Ectodermal cell (in vitro differentiated cells): ENCODE measurements at regions not wholly inside any gene's neighbourhood (a gene's known extent, or its start where the extent isn't known, plus 50 kb on each side); places are given as distances from the start of the nearest gene placed in this dataset.

ENCODE experiments used
- H3K27ac ChIP-seq: 2 replicates; pipeline ENCODE4 v1.7.0; 2013; ENCODE audit warnings: mild to moderate bottlenecking, low read depth, low read length; ENCODE audit not compliant: insufficient read depth, poor library complexity, severe bottlenecking
- H3K27me3 ChIP-seq: 2 replicates; pipeline ENCODE4 v1.7.0; 2013; ENCODE audit warnings: mild to moderate bottlenecking, low read length; ENCODE audit not compliant: insufficient read depth, control insufficient read depth, poor library complexity, severe bottlenecking
- H3K36me3 ChIP-seq: one replicate; pipeline ENCODE4 v1.7.0; 2013; ENCODE audit warnings: low read length; ENCODE audit not compliant: control insufficient read depth, insufficient read depth
- H3K4me1 ChIP-seq: one replicate; pipeline ENCODE4 v1.7.0; 2013; ENCODE audit warnings: low read length; ENCODE audit not compliant: control insufficient read depth, insufficient read depth
- H3K4me3 ChIP-seq: 2 replicates; pipeline ENCODE4 v1.7.0; 2013; ENCODE audit warnings: low read depth, low read length, control low read depth; ENCODE audit not compliant: insufficient read depth
- H3K9me3 ChIP-seq: 2 replicates; pipeline ENCODE4 v1.7.0; 2013; ENCODE audit warnings: mild to moderate bottlenecking, low read length, moderate library complexity; ENCODE audit not compliant: control insufficient read depth
- WGBS, 2 experiments: methylation state at CpG; one replicate each; pipeline ENCODE4 v1.1.7; 2013; ENCODE audit warnings: missing lambda C conversion rate in 2 of 2; 5-methylcytosine and 5-hydroxymethylcytosine counted together

GRCh38 chr5:8751971-8752370 lies 793.9 kb downstream of the SEMA5A start:
- Histone ChIP-seq H3K27ac (no peak overlapping the region), H3K9me3 (no peaks in the 10 kb centered on the region), H3K36me3 (no peaks in the 10 kb centered on the region), H3K4me1 (no peaks in the 10 kb centered on the region), H3K27me3 (no peaks in the 10 kb centered on the region), H3K4me3 (no peak overlapping the region)
- WGBS, 2 experiments, result 90 to 93% methylated on average over 4 of the region's 4 CpGs

DNA sequence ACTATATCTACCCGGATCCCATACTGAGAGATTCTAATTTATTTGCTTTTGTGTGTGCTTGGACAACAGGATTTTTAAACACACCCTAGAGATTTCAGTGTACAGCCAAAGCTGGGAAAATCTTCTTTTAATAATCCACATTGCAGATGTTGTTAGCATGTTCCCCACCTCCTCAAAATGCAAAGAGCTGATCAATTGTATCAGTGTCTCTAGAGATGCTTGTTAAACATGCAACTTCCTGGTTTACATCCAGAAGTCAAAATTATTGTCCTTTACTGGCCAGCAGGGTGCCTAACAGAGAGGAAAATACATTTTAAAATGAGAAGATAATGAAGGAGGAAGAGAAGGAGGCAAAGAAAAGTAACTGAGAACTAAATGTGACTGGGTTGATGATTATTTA lies 793.3 kb downstream of the SEMA5A start:
- 91 to 100% methylated on average over 1 of the region's 1 CpG for WGBS, 2 experiments

DNA sequence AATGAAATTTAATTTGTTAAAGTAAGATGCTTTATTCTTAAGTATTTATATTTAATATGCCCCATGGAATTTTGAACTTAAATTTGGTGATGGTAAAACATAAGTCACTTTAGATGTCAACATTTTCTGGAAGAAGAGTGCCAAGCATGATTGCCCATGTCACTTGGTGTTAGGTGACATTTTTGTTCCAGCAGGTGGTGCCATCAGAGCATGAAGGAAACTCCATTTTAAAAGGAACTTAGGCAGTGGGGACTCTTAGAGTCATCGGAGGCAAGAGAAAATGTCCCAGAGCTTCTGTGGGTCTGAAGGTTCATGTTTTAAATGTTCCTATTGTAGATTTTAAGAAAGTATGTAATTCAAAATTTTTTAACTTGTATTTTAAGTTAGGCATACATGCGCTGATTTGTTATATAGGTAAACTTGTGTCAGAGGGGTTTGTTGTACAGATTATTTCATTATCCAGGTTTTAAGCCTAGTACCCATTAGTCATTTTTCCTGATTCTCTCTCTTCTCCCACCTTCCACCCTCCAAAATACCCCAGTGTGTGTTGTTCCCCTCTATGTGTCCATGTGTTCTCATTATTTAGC lies 789.3 kb downstream of the SEMA5A start:
- Histone ChIP-seq H3K9me3 (no peaks in the 10 kb centered on the region), H3K4me1 (no peaks in the 10 kb centered on the region), H3K27me3 (no peaks in the 10 kb centered on the region), H3K27ac (no peak overlapping the region), H3K36me3 (no peaks in the 10 kb centered on the region), H3K4me3 (no peak overlapping the region)
- WGBS, 2 experiments, result 62 to 75% methylated on average over 1 to 2 of the region's 2 CpGs

More for the DNA sequence above, 793.3 kb downstream of the SEMA5A start:
- H3K9me3 ChIP-seq, result no peaks in the 10 kb centered on the region
- H3K4me1 ChIP-seq, result no peaks in the 10 kb centered on the region
- H3K27ac ChIP-seq, result no peak overlapping the region
- no peaks in the 10 kb centered on the region for H3K27me3 ChIP-seq
- H3K4me3 ChIP-seq, result no peak overlapping the region
- H3K36me3 ChIP-seq, result no peaks in the 10 kb centered on the region

GRCh38 chr5:8765886-8766285 lies 780.0 kb downstream of the SEMA5A start:
- Histone ChIP-seq H3K27ac (no peak overlapping the region), H3K9me3 (no peaks in the 10 kb centered on the region), H3K36me3 (no peaks in the 10 kb centered on the region), H3K27me3 (no peaks in the 10 kb centered on the region), H3K4me3 (no peak overlapping the region), H3K4me1 (no peaks in the 10 kb centered on the region)
- WGBS, 2 experiments, result 70 to 75% methylated on average over 2 to 3 of the region's 3 CpGs

GRCh38 chr5:8766448-8766847 lies 779.4 kb downstream of the SEMA5A start:
- H3K4me1 ChIP-seq, result no peaks in the 10 kb centered on the region
- no peaks in the 10 kb centered on the region for H3K36me3 ChIP-seq
- 100% methylated on average over 1 of the region's 1 CpG for WGBS, 2 experiments

GRCh38 chr5:8767111-8767510 lies 778.8 kb downstream of the SEMA5A start:
- H3K27me3 ChIP-seq, result no peaks in the 10 kb centered on the region
- no peak overlapping the region for H3K4me3 ChIP-seq
- no peaks in the 10 kb centered on the region for H3K4me1 ChIP-seq
- no peaks in the 10 kb centered on the region for H3K36me3 ChIP-seq
- H3K9me3 ChIP-seq, result no peaks in the 10 kb centered on the region
- no peak overlapping the region for H3K27ac ChIP-seq
- 96 to 99% methylated on average over 3 of the region's 3 CpGs for WGBS, 2 experiments

More at GRCh38 chr5:8766448-8766847, 779.4 kb downstream of the SEMA5A start:
- H3K9me3 ChIP-seq, result no peaks in the 10 kb centered on the region
- H3K27ac ChIP-seq, result no peak overlapping the region
- H3K27me3 ChIP-seq, result no peaks in the 10 kb centered on the region
- no peak overlapping the region for H3K4me3 ChIP-seq

DNA sequence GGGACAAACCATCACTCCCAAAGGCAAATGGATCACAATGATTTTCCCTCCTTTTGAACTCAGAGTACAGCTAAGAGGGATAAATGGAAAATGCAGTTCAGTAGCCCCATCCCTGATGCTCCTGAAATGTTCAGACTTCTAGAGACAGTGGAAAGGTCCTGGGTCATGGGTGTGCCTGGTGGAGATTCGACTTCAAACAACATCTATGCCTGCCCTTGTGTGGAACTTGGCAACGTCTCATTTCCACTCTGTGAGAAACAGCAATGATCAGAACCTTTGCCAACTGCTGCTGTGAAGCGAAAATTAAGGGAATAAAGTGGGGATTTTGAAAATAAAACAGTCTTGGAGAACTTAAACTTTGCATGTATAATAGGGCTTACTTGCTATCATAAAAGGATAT lies 778.1 kb downstream of the SEMA5A start:
- Histone ChIP-seq H3K9me3 (no peaks in the 10 kb centered on the region), H3K36me3 (no peaks in the 10 kb centered on the region), H3K27ac (no peak overlapping the region), H3K27me3 (no peaks in the 10 kb centered on the region), H3K4me3 (no peak overlapping the region), H3K4me1 (no peaks in the 10 kb centered on the region)
- WGBS, 2 experiments, result 93 to 96% methylated on average over 3 of the region's 3 CpGs

GRCh38 chr5:8769631-8770030 lies 776.2 kb downstream of the SEMA5A start:
- Histone ChIP-seq H3K27ac (no peak overlapping the region), H3K4me1 (no peaks in the 10 kb centered on the region), H3K4me3 (no peak overlapping the region), H3K9me3 (no peaks in the 10 kb centered on the region), H3K27me3 (no peaks in the 10 kb centered on the region), H3K36me3 (no peaks in the 10 kb centered on the region)
- 93 to 96% methylated on average over 3 of the region's 3 CpGs for WGBS, 2 experiments

DNA sequence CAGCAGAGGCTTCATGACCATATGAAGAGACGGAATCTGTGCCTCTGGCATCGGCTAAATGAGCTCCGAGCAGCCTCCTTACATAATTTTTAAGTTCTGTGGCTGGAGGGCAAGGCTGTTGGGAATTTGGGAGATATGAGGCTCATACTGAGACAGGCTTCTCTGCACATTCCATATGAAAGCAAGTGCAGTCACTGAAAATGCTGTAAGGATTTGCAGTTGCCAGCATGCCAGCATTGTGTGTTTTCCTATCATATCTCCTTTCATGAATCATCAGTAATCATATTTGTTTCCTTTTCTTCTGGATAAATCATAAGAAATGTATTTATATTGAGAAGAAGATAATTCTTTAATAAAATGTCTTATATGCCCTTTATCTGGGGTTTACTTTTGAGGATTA lies 775.4 kb downstream of the SEMA5A start:
- Histone ChIP-seq H3K27me3 (no peaks in the 10 kb centered on the region), H3K27ac (no peak overlapping the region), H3K4me3 (no peak overlapping the region), H3K4me1 (no peaks in the 10 kb centered on the region), H3K9me3 (no peaks in the 10 kb centered on the region), H3K36me3 (no peaks in the 10 kb centered on the region)
- 96 to 98% methylated on average over 3 of the region's 3 CpGs for WGBS, 2 experiments

DNA sequence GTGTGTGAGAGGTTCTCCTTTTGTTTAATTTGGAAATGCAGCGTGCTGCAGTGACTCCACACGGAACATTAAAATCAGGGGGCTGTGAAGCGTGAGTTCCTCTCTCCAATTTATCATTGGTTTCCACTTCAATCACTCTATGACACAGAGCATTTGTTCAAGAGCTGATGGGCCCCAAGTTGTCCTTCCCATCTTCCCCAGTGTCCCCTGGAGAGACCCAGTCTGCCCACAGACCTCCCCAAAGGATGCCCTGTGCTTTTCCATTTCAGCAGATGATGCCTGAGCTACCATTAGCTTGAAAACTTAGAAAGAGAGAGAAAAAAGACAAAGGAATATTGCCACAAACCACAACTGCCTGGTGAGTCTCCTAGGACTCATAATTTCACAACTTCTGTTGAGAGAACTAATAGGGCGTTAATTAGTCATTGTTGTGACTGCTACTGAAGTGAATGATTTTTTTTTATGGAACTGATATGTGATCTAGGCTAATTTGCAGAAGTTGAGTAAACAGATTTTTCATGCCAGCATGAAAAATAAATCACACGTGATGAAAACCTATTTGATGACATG lies 772.7 kb downstream of the SEMA5A start:
- H3K27me3 ChIP-seq, result no peaks in the 10 kb centered on the region
- 93 to 95% methylated on average over 5 of the region's 5 CpGs for WGBS, 2 experiments
- H3K36me3 ChIP-seq, result no peaks in the 10 kb centered on the region
- H3K4me3 ChIP-seq, result no peak overlapping the region
- H3K4me1 ChIP-seq, result no peaks in the 10 kb centered on the region
- no peaks in the 10 kb centered on the region for H3K9me3 ChIP-seq
- H3K27ac ChIP-seq, result no peak overlapping the region
